HuH-7 (cell line): ENCODE measurements at regions not wholly inside any gene's neighbourhood (a gene's known extent, or its start where the extent isn't known, plus 50 kb on each side); places are given as distances from the start of the nearest gene placed in this dataset.
A peak's percentile ranks its signal among the peaks of the same experiment; 100 is the strongest.
"Not testable (repeated sequence)": the region's sequence is repeated elsewhere in the genome, so short reads cannot be mapped to it uniquely, and the experiment has no call there.

Experiments
- DNase-seq: peaks from one replicate; pipeline ENCODE4 v3.0.0; 2011; ENCODE audit warnings: low spot score

DNA sequence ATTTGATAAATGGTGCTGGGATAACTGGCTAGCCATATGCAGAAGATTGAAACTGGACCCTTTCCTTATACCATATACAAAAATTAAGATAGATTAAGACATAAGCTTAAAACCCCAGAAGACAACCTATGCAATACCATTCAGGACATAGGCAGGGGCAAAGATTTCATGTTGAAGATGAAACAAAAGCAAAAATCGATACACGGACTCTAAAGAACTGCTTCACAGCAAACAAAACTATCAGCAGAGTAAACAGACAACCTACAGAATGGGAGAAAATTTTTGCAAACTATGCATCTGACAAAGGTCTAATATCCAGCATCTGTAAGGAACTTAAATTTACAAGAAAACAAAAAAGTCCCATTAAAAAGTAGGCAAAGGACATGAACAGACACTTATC, 255.9 kb downstream of the TINAG start:
- not testable (repeated sequence) for DNase-seq

DNA sequence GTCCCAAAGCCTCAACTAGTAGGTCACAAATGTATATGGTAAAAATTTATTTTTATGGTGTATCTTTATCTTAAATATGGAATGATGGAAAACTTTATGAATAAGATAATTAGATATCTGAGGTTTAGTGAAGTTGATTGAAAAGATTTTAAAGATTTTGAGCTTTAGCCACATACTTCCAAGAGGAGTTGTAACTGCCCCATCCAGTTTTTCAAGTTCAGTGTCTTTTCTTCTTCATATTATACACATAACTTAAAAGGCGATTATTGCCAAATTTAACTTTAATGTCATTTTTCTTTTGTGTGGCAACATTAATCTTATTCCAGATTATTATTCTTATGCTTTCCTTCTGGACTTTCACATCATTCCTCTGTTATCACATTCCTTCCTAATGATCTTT, 266.4 kb downstream of the TINAG start:
- no peak for DNase-seq

DNA sequence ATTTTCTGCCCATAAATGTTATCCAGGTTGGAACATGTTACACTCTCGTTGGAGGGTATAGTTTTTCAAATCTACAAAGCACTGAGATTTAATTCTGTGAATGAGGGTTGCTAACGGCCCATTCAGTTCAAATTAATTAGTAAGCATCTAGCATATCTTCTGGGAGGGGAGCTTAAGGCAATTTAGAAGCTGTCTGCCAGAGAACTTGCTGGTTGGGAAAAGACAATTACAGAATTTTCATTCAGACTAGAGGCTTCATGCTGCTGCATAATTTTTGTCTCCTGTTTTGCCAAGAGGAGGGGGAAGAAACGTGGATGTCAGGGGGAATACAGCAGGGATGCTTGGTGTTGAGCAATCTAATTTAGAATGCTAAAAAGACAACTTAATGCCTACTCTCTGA, 268.3 kb upstream of the FAM83B start:
- DNase-seq: no peak

DNA sequence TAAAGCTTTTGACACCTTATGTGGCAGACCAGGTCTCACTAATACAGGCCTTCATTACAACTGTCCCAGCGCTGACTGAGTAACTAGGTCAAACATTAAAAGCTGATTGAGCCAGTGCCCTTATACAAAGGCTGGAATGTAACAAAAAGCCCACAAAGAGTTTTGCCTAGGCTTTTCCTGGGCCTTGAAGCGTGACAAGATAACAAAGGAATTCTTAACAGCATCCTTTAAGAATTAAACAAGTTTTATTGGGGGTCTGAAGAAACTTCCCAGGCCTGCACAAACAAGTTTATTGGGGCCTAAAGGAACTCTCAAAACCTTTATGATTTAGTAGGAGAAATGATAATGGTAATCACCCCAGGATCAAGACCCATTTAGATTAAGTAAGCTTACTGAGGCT, 267.6 kb upstream of the FAM83B start:
- no peak for DNase-seq

DNA sequence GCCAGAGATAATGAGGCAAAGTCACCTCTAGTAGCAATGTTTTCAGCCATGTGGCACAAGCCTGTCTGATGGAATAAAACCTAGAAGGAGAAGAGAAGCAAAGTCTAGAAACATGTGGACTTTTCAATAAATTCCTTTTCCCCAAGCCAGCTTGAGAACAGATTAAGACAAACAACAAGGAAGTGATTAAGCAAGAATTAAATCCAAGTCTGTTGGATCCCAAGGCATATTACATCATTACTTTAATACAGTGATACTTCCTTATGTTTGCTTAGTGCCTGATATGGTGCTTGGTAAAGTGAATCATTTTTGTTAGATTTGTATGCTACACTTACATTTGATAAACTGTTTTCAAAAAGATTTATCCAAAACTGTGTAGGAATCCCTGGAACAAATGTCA, 260.3 kb upstream of the FAM83B start:
- no peak for DNase-seq

DNA sequence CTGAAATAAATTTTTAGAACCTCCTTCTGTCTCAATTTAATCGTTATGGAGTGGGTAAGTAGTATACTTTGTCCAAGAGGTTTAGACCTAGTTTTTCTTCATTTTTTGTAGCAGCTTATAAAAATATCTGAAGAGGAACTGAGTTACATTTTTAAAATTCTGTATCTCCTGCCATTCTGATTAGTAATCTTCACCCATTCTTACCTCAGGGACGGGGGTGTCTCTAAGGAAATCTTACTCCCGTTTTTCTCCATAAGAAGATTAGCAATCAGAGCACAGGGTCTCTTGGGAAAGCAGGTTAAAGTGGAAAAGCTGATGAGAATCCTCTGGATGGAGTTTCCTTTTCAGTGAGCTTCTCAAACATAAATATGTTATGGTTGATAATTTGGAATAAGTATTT, 259.3 kb upstream of the FAM83B start:
- DNase-seq: no peak

DNA sequence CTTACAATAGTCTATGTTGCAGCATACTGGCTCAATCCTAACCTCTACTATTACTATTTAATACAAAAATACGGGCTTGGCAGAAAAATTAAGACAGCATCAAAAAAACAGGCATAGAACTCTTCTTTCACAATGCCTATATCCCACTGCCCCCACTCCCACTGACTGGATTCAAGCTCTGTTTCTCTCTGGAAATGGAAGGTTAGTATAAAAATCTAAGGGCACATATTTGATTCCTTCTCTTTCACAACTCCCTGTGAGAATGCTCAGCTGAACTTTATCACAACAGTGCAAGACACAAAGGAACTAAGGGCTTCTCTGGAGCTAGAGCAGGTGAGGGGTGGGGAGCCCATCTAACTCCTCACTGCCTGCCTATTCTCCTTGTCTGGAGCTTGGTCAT, 258.4 kb upstream of the FAM83B start:
- no peak for DNase-seq

DNA sequence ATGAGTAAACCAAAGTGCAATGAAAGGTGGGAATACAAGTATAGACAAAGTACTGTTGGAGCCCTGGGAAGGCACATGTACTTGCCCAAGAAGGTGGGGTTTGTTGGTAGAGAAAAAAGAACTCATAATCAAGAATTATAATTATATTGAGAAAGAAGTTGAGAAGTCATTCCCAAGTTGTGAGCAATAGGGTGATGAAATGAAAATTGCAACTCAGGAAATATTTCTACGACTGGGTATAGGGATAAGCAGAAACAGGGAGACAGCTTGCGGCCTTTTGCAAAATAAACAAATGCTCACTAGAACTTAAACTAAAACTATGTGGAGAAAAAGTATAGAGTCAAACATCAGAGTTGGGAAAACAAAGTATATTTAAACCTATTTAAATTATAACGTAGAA, 250.7 kb upstream of the FAM83B start:
- no peak for DNase-seq

DNA sequence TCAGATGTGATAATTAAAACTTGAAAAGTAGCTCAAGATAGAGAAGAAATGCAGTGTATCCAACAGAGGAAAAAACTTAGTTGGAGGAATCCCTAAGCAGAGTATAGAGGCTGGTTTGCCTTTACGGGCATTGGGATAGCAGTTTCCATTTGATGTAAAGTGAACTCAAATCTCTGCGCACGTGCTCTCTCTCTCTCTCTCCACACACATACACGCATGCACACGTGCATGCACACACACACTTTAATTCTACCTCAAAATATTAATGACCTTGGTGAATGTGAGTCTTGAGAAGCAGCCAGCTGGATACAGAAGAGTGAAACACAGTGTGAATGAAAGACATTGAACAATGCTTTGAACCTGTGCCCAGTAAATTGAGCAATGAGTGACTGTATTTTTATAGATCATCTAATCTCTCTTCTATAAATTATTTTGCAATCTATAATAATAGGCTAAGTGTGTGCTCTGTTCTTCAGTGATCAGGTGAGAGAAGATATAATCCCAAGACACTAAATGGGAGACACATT, 247.7 kb upstream of the FAM83B start:
- DNase-seq: no peak

DNA sequence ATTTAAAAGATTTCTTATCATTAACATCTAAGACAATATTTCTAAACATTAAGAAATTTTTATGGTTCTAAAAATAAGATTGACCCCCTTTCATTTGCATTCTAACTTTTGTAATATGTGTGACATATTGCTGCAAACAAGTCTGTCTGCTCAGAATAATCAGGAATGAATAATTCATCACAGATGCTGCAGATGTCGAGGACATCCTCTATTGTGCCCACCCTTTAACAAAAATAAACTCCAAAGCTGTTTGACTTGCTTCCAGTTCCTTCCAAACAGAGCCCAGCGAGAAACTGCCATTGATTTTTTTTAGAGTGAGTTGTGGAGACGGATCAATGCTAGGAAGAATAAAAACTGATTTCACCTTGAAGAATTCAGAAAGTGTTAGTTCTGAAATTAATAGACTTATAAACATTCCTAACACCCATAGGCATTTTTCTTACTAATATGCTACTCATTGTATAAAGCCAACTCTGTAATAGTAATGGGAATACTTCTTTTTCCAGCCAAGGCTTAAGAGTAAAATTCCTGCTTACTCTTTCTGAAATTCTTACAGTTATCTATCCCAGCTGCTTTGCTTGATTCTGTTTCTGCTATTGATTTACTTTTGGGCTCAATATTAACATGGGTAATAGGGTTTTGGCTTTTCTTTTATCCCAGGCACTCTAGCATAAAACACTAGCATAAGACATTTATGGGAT, 244.8 kb upstream of the FAM83B start:
- DNase-seq: no peak

DNA sequence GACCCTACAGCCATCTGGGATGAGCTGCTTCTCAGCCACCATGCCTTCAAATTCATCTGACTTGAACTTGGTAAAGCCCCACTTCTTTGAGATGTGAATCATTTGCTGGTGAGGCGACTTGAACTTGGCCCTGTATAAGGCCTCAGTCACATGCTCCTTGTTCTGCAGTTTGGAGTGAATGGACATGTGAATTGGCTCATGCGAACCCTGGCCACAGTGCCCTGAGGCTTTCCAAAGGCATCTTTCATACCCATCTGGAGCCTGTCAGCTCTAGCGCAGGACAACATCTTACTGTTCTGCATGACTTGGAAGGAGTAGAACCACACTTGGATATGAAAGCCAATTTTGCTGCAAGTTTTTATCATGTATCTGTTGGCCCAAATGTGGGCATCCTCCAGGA, 244.0 kb upstream of the FAM83B start:
- no peak for DNase-seq

DNA sequence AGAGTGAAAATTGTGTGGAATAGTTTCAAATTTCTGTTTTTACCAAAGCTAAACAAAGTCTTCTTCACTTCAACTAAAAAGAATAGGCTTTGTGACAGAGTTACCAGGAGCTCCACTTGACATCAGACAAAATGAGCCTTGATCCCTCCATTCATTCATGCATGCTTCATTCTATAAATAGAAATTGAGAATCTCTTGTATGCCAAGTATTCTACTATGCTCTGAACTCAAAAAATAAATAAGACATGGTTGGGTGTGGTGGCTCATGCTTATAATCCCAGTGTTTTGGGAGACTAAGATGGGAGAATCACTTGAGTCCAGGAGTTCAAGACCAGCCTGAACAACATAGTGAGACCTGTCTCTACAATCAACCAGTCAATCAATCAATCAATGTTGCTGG, 236.6 kb upstream of the FAM83B start:
- DNase-seq: no peak

DNA sequence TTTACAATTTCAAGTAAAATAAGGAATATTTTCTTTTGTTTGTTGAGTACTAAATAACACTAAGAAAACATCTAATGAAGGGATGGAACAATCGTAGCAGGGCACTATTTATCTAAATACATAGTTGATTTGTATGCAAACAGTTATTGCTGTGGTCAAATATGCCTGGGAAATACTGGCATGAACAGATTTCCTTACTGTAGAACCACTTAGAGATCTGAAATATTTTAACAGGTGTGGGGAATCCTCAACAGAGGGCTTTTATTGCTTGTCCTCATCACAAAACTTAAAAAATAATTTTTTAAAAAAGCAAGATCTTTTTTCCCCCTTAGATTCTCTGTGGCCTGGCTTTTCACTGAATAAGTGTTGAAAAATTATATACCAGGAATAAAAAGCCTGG, 233.0 kb upstream of the FAM83B start:
- DNase-seq: no peak

DNA sequence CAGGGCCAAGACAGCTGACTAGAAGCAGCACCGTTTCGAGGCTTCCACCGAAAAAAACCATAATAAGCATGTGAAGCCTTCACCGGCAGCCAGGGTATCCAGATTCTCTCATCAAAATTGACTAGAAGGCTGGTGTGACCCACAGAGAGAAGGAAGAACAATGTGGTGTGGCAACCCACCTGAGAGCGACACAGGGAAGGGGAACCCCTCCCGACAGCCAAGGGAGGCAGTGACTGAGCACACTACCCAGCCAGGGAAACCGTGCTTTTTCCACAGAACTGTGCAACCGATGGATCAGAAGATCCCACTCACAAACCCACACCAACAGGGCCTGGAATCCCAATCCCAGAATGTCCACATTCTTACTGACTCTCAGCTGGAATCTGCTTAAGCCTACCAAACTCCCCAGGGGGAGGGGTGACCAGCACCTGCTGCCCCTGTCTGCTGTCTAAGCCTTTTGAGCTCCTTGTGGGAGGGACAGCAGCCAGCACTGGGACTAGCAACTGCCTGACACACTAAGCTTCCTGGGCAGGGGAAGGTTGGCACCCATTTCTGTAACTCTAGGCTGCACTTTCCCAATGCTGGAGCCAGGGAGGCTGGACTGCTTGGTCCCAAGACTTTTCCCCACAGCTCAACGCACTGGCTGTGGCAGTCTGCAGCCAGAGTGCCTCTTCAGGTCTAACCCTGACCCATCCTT, 231.9 kb upstream of the FAM83B start:
- DNase-seq: no peak

DNA sequence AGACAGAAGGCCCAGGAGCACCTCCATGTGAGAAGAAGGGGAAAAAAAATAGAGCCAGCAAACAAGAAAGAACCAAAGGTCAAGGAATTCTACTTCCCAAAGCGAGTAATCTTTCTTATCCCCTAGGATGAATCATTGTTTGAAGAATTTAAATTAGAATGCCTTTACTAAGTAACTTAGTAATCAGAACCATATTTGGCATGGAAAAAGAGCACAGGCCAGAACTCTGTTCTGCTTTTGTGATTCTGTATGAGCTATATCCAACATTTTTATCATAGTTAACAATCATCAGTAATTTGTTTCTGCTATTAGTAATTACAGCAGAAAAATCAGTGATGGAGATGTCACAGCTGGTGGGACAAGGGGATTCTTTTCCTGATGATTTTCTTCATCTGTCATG, 228.8 kb upstream of the FAM83B start:
- no peak for DNase-seq

DNA sequence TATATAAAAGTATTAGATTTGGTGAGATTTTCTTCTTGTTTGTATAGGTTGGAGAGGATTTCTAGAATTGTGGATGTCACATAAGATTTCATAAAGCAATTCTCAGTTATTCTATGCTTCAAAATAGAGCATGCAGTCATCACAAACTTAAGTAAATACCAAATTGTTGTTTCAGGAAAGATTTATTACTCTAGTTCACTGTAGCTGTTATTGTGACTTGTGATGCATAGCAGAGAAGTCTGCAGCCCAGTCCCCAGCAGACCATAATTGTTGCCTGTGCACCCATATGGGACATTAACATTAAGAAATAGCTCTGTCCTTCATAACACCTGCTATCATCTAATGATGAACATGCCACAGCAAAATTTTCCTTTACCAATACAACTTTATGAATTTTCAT, 228.0 kb upstream of the FAM83B start:
- DNase-seq: no peak

DNA sequence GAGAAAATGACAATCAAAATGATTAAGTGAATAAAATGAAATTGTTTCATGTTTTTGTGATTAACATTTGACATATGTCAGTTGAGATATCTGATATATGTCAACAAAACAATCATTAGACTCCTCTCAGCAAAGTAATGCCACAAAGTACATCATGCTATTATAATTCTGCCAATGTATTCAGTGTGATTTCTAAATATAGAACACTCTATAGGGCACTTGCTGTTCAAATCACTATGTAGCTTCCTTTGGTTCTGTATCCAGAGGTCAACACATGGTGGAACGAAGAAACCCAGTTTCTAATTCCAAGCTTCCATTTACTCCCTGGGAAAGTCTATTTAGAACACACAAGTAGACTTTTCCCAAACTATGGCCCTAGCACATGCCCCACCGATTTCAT, 227.5 kb upstream of the FAM83B start:
- no peak for DNase-seq

DNA sequence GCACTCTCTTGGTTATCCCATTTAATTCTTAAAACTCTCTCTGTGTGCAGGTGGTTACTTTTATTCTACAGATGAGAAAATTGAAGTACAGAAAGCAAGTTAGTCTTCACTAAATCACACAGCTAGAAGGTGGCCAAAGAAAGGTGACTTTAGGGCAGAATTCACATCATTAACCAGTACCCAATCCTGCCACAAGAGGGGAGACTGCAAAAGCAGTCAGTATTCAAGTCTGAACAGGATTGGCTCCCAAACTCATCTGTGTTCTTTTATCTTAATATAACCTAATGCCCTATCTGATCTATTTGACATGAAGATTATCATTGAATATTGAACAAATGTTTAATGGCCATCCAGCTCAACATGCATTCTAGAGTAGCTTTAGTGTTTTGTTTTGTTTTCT, 225.3 kb upstream of the FAM83B start:
- no peak for DNase-seq

DNA sequence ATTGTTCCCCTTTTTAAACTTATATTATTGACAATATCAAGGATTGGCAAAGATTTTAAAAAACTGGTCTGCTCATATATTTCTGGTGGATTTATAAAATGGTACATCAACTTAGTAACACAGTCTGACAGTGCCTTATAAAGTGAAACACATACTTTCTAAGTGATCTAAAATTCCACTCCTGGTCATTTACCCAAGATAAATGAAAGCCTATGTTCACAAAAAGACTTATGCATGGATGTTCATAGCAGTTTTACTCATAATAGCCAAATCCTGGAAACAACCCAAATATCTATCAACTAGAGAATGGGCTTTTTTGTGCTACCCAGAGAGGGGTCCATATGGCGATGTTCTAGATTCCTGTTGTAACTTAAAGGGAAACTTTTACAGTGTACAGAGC, 222.4 kb upstream of the FAM83B start:
- no peak for DNase-seq

DNA sequence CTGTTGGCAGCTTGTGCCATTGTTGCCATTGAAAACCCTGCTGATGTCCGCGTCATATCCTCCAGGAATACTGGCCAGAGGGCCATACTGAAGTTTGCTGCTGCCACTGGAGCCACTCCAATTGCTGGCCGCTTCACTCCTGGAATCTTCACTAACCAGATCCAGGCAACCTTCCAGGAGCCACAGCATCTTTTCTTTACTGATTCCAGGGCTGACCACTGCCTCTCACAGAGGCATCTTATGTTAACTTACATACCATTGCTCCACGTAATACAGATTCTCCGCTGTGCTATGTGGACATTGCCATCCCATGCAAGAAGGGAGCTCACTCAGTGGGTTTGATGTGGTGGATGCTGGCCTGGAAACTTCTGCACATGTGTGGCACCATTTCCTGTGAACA, 221.8 kb upstream of the FAM83B start:
- no peak for DNase-seq

DNA sequence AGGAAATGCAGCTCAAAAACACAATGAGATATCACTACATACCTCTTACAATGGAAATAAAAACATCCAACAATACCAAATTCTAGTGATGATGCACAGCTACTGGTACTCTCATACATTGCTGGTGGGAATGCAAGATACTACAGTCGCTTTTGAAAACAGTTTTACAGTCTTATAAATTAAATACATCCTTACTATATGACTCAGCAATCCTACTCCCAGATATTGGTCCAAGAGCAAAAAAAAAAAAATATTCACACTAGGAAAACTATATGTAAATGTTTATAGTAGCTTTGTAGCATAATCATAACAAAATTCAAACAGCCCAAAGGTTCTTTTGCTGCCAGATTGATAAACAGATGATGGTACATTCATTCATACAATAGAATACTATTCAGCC, 217.4 kb upstream of the FAM83B start:
- no peak for DNase-seq

DNA sequence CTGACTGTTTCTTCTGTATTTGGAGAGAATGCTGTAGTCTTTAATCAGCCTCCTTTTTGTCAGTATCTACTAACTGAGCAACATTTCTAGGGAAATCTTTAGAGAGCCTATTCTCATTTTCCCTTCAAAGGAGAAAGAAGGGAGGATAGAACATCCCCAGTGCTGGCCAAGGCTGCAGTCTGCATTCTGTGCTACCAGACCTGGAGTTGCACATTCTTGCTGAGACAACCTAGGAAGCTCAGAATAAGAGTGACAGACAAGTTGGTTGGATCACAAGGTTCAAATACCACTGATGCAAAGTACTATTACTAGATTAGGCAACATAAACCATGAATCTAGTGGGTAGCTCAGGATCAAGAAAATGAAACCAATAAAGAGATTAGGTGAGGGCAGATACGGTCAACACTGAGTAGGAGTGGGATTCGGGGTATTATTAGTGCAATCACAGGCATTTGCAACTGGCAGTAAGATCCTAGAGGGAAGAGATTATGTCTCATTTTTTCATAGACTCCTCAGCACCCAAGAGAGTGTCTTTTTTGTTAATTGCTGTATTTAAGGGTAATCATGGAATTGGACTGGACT, 213.5 kb upstream of the FAM83B start:
- DNase-seq: no peak

DNA sequence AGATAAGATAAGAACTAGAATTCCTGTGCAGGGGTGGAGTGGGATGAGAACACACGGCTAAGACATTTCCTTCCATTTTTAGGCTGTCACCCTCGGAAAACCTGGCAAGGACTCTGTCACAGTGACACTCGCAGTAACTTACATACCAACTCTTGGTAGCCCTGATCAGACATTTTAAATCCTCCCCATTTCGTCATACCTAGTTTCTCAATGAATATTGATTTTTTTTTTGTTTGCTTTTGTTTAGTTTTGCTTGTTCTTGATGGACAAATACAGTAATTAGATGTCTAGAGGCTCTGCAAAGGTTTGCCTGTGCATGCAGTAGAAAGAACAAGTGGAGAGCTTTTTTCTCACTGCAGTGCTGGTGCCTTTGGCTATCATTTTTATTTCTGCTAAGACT, 213.0 kb upstream of the FAM83B start:
- peak; percentile 5 for DNase-seq

DNA sequence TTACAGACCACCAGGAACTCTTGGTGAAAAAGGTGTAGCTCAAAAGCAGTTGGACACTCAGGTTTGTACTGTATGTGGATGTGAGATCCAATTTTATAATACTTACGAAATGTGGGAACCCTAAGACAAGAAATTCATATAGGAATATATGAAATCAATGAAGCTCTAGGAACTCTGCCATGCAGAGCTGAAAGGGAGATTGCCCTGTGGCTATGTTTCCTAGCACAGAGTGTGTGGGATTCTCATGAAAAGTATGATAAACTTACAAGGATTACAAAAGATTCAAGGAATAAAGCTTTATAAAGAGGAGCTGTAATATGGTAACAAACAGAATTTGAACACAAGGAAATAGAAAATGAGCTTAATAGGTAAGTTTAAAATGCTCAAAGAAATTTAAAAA, 205.7 kb upstream of the FAM83B start:
- DNase-seq: no peak
